AG08396 (cell line): ENCODE measurements at regions not wholly inside any gene's neighbourhood (a gene's known extent, or its start where the extent isn't known, plus 50 kb on each side); places are given as distances from the start of the nearest gene placed in this dataset.
A peak's percentile ranks its signal among the peaks of the same experiment; 100 is the strongest.
"Not testable (repeated sequence)": the region's sequence is repeated elsewhere in the genome, so short reads cannot be mapped to it uniquely, and the experiment has no call there.

Experiments
- DNase-seq: peaks from one replicate; pipeline ENCODE4 v3.0.0; 2012; ENCODE audit warnings: low spot score, mixed read lengths

DNA sequence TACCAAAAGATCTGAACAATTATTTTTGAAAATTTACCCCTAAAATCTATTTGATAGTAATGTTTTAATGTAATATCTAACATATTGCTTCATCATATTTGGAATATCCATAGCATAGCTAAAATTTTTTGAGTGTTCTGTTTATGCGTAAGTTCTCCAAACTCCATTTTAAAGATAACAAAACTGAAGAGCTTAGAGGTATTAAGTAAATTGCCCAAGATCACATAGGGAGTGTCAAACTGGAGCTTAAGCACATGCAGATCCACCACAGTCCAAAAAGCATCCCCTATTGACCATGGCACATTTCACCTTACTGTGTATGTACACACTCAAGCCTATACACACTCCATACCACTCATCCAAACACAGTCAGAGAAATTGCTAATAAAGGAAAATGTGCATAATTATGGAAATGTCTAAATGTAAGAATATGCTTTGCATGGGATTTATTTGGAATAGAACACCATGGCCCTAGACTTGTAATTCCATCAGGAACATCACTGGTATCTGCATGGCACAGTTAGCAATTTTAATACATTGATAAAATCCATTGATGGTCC is 85.2 kb upstream of the TGFBR2 start:
- DNase-seq = no peak

DNA sequence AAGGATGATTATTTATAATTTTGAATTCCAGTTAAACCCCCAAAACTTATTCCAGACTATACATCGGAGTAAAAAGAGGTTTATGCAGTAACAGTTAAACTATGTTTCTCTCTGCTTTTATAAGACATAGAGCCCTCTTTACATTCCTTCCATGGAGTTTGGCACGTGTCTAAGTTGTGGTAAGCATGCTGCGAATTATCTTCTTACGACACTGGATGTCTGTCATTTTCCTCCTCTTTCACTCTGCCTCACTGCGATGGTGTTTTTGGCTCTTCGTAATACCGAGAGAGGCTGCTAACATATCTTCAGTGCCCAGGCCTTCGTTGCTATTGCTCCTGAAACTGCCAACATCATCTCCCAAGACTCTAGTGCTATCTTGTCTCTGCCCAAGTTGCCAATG is 83.9 kb upstream of the TGFBR2 start:
- no peak for DNase-seq

DNA sequence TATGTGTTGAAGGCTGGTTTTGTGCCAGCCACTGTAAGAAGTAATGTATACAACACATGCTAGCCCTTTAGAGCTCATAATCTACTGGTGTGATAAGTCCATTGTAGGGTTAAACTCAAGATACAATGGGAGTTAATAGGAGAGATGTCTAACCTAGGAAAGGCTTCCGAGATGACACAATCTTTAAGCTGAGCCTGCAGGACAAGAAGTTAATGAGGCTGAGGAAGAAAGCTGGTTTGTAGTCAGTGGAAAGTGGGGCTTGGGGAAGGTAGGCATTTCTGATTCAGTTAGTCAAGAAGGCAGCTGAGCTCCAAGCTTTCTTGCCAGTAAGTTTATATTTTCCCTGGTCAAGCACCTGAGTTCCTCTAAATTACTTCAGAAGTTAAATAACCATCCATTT is 83.0 kb upstream of the TGFBR2 start:
- DNase-seq = no peak

DNA sequence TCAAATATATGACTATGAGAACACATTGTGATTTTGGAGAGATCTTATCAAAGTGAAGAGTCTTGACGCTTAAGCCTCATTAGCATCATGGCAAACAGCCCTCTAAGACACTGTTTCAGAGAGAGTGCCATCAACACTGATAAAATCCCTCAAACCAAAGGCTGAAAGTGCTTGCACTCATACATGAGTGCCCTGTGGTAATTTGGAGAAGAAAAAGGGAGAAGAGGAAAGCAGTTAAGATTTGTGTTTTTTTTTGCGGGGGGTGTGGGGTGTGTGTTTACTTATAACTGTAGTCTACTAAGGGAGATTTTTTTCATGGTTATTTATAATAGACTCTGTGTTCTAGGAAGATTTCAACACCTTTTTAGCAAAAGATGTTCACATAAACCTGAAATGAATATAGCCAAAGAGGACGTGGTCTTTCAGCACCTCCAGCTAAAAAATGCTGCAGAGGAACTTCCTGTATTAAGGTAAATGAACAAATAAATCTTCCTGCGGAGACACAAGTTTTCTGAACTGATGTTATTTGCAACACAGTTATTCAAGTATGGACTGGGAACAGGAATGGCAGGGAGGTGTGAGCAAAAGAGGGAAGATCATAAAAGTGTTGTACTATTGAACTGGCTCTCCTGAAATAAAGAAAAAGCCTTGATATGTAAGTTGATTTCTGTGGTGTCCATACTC is 81.9 kb upstream of the TGFBR2 start:
- DNase-seq = no peak

DNA sequence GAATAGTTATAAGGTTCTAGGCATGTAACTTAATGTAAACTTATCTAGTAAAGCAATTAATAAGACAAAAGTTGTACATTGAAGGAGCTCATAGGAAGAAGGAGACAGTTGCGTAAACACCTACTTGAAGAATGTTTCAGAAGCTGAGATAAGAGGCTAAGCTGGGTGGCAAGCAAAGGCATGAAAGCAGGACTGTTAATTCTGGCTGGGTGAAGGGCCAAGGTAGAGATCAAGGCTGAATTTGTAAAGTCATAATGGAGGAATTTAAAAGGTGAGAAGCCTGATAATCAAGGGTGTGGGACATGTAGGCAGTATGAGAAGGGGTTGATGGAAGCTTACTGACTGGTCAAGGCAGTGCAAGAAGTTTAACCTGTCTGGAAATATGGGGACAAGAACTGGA is 80.4 kb upstream of the TGFBR2 start:
- no peak for DNase-seq

DNA sequence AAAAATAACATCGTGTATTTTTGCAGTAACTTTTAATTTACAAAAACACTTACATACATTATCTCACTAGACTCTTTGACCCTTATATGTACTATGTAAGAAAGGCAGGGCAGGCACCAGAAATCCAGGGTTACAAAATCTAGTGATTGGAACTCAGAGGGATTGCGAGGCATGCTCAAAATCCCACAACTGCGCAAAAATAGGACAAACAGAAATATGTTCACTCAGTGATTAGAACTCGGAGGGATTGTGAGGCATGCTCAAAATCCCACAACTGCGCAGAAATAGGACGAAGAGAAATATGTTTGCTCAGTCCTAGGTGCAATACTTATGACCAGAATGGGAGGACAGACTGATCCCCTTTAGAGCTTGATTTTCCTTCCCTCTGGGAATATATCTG is 79.2 kb upstream of the TGFBR2 start:
- DNase-seq = no peak

DNA sequence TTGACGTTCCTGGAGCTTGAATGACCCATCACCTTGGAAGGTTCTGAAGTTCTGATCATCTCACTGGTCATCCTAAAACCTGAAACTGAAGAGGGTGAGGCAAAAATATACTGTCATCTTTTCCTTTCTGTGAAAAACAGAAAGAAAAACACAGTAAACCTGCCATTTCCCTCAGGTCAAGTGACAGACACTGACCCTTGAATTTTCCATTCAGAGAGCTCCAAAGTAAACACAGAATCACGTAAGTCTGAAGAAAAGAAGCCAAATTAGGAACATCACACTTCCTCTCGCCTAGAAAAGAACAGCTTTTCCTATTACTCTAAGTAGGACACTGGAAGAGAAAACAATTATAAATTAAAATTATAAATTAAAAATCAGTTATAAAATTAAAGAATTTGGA is 78.7 kb upstream of the TGFBR2 start:
- DNase-seq = no peak

DNA sequence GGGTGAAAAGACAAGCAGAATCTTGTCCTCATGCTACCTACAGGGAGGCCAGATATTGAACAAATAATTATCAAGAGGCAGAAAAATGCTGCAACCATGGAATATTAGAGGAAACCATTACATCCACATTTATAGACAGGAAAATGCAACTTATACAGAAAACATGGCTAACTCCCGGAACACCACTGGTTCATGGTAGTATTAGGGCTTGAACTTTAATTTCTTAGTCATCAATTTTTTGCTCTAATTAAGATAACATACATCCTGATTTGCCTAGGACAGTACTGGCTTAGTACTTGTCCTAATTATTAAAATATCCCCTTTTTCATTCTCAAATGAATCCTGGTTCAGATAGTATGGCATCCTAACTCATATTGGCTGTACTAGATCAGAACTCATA is 76.3 kb upstream of the TGFBR2 start:
- DNase-seq = no peak

DNA sequence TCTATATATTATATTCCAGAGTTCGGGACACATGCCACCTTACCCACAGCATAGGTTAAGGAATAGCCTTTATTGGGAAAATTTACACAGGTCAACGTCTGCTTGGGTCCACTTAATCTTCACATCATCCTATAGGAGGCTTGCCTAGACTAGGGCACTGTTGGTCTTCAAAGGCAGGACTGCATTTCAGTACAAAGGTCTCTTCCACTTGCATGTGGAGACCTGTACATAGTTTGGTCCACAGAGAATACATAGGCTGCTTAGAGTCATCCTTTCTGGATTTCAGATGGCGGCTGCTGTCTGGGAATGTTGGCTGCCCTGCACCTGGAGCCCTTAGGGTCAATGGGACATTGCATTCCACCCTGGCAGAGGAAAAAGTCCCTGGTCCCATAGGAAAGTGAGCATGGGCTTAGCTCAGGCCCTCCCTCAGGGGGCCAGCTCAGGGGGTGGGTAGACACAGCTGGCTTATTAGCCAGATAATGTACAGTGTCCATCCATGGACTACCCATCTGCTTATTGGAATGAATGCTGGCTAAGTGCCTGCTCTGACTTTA is 75.3 kb upstream of the TGFBR2 start:
- no peak for DNase-seq

DNA sequence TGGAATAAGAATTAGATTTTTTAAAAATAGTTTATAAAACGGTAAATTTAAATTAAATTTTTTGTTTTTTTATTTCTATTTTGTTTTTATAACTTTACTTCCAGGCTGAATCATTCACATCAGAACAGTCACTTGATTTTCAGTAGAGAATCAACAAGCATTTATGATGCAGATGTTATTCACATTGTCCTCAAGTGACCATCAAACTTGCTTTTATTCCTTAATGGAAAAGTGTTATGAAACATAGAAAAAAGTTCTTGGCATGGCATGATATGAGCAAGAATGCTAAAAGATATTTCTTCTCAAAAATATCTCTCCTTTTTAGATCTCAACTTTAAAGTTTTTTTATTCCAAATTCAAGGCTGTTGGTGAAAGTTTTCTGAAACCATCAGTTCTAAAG is 70.9 kb upstream of the TGFBR2 start:
- no peak for DNase-seq

DNA sequence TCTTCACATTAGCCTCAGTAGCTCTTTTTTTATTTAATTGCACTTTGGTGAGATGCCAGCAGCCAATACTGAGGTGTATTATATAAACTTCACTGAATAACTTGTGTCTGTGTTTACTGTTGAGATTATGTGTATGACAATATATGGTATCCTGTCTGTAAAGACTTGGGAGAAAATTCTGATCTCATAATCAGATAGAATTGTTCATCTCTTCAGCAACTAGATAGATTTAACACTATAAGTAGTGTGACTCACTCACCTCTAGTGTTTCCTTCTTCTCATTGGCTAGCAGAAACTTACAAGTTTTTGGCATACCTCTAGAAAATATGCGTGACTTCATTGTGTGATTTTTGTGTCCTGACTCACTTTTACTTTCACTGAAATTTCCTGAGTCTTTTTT is 67.6 kb upstream of the TGFBR2 start:
- peak; percentile 61 for DNase-seq

DNA sequence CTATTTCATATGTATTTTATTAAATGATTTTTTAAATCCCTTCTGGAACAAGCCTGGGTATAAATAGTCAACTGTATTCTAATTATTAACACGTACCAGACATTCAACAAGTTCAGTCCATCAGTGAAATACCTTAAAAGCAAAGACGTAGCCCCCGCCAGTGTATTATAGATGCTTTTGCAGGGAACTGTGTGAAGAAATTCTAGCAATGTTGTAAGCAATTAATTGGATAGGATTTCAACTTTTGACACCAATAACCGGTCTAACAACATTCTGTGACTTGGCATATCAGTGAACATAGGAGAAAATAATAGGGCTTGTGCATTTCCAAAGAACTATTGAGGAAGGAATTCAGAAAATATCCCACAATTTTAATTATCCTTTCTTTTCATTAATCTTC is 67.2 kb upstream of the TGFBR2 start:
- DNase-seq = no peak

DNA sequence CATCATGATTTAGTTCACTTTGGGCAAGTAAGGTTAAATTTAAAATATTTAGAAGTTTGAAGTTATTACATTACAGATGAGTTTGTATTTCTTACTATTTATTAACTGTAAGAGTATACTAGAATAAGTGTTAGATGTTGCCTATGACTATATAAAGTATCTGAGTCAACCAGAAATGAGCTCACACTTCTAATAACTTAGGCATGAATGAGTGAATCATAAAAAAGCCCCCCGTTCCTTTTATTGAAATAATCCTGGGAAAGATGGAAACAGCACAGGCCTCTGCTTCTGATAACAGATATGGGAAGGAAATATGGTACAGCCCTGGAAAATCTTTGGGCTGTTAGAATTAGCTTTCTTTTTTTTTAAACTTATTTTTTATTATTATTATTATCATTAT is 66.6 kb upstream of the TGFBR2 start:
- no peak for DNase-seq

DNA sequence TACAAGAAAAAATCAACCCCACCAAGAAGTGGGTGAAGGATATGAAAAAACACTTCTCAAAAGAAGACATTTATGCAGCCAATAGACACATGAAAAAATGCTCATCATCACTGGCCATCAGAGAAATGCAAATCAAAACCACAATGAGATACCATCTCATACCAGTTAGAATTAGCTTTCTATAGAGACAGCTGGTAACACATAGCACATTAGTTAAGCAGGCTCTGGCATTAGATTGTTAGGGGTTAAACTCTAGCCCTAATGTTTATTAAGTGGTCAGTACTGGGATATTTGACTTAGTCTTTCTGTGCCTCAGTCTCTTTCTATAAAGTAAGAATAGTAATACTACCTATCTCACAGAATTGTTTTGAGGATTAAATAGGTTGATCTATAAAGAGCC is 65.2 kb upstream of the TGFBR2 start:
- not testable (repeated sequence) for DNase-seq

DNA sequence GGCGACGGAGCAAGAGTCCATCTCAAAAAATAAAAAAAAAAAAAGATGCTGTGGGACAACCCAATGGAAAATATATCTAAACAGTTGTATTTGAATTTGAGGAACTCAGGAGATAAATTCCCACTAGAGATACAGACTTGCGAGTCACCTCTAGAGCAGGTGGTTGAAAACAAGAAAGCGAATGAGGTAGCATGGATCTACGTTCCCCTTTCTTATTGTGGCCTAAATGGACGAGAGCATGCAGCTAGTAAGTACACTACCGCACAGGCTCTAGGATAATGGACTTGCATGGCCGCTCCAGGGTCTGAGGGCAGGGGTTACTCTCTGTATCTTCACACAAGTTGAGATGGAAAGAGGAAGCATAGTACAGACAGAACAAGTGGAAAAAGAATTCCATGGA is 63.5 kb upstream of the TGFBR2 start:
- no peak for DNase-seq

DNA sequence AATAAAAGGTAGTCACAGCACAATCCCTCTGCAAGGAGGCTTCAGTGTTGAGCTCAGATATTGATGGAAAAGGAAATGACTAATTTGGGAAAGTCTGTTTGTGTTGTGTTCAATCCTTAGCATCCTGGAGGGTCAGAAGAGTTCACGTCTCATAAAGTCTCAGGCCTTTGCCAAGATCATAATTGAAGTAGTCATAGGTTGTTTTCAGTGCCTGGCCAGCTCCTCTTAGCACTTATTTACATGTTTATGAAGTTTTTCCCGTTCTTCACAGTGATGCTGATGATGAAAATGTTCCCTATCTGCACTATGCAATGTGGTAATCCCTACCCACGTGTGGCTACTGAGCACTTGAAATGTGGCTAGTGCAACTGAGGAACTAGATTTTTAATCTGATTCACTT is 61.6 kb upstream of the TGFBR2 start:
- DNase-seq = peak; percentile 34

DNA sequence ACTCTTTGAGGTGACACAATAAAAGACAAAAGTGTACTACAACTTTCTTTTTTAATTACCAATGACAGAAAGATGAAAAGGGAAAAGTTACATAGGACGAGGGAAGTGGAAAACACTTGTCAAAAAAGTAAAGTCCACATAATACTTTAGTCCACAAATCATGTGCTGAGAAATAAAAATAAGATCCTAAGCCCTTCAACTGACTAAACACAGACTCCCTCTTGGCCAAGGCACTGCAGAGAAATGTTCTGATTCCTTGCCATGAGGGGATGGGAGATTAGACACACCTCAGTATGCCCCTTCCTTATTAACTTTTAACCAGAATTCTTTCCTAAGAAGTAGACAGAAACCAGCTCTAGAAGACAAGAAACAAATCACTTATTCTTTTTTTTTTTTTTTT is 59.5 kb upstream of the TGFBR2 start:
- DNase-seq = no peak

DNA sequence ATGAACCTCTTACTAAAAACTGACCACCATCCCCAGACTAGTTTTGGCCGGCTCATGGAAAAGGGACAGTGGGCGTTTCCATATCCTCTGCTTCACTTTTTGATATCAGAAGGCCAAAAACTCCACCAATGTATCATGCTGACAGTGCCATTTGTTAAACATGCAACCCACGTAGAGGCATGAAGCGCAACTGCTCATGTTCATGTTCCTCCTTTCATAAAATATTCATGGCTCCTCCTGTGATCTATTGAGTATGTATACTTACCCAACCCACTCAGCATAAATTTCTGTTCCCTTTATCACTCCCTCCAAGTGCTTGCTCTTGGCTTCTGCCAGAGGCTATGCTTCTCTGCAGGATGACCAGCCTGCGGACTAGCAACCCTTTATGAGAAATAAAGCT is 58.7 kb upstream of the TGFBR2 start:
- DNase-seq = no peak

DNA sequence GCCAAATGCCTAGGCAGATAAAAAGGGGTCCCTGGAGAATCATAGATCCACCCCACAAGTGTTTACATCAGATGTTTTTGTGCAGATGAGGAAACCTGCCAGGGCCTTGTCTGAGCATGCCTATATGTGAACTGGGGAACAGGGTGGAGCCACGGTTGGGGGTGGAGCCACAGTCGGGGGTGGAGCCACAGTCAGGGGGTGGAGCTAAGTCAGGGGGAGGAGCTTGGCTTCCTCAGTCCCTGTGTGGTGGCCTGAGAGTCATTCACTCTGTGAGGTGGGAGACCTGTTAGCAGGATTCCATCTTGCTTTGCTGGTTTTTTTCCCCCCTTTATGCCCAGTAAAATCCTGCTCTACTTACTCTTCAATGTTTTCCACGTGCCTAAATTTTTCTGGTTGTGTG is 57.8 kb upstream of the TGFBR2 start:
- DNase-seq = no peak

DNA sequence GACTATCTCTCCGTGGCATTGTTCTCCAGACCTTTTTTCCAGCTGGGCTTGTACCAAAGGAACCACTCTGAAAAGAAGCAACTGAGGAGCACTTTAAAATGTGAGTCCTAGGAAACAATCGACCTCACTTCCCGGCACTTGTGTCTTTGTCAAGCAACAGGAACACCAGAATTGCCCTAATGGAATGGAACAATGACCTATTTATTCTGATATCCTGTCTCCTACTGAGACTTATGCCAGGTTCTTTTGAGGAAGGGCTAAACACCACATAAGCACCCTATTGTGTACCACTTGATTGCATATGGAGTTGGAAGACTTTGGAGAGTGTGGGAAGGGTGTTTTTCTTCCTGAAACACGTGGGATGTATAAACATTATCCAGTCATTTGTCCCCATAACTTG is 56.8 kb upstream of the TGFBR2 start:
- DNase-seq = no peak

DNA sequence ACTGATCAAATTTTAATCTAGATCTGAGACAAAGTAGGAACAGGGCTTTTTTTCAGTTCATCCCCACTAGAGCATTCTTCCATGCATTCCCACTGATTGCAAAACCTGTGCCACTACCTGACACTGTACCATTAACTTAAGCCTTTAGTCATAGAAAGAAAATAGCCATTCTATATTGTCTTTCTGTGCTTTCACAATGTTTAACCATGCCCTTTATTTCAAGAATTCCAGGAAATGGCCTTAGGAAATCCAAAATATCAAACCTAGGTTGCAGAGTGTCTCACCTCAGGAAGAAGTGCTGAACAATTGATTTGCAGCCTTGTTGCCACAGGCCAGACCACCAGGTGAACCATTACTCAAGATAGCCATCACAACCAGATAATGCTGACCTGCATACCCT is 56.2 kb upstream of the TGFBR2 start:
- no peak for DNase-seq

DNA sequence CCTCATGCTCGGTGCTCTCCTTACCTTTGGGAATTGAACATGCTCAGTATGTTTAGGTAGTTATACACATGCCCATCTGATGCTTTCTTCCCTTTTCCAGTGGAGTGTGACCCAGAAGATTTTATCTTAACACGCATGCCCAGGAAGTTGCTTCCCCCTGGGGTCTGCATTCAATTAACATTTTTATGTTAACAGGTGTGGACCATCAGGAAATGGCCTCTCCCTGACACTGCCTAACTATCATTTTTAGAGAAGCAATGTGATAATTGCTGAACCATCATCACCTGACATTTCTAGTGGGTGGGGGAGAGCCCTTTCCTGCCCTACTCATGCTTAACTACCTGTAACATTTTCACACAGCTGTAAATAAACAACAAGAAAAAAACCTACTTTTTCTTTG is 55.1 kb upstream of the TGFBR2 start:
- DNase-seq = no peak

DNA sequence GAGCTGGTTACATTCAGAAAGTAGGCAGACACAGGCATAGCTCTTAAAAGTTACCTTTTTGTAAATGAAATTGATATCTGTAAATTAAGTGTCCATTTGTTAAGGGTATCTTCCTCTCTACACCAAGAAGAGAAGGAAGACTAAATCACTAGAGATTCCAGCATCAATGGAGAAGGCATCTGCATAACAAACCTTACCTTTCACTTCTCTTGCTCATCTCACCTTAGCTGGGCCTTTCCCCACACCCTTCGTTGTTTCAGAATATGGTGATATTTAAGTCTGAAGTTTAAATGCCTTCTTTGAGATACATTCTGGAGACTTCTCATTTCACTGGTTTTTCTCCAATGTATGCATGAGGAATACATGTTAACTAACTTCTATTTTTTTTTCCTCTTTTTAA is 54.5 kb upstream of the TGFBR2 start:
- no peak for DNase-seq

DNA sequence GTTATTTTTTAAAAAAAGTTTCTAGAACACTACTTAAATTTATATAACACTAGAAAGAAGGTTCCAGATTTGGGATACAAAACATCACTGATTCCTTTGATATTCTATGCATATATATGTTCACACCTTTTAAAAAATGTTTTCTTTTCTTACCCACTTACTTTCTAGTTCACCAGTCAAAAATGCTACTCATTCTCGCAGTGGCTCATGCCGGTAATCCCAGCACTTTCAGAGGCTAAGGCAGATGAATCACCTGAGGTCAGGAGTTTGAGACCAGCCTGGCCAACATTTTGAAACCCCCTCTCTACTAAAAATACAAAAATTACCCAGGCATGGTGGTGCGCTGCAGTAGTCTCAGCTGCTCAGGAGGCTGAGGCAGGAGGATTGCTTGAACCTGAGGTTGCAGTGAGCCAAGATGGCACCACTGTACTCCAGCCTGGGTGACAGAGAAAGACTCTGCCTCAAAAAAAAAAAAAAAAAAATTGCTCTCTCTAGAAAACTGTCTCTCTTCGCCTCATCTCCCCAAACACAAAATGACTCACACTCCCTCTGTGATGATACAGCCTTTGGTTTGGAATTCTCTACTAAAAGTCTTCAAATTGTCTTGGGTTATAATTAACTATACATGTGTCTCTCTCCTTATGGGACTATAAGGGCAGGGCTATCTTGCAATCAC is 52.6 kb upstream of the TGFBR2 start:
- DNase-seq = peak; percentile 9
